SKM-1 treated with dmso at 0.1 percent for 144 hours (cell line): ENCODE measurements at regions not wholly inside any gene's neighbourhood (a gene's known extent, or its start where the extent isn't known, plus 50 kb on each side); places are given as distances from the start of the nearest gene placed in this dataset.

Experiments
- DNase-seq: peaks from one replicate; lab custom pipeline; 2025; ENCODE audit not compliant: unreplicated experiment; lab: John Stamatoyannopoulos, UW

GRCh38 chr9:75830303-75830702, 60.2 kb upstream of the PCSK5 start:
- DNase-seq, result no peak

- no peak for DNase-seq
Observed at GRCh38 chr9:75833778-75834177, 56.7 kb upstream of the PCSK5 start.

- no peak for DNase-seq
Observed at GRCh38 chr9:75834878-75835277, 55.6 kb upstream of the PCSK5 start.
